K562 (cell line): ENCODE measurements at regions not wholly inside any gene's neighbourhood (a gene's known extent, or its start where the extent isn't known, plus 50 kb on each side); places are given as distances from the start of the nearest gene placed in this dataset.

ENCODE experiments used
- ATAC-seq: fragments of 200-7000 bp; cut with Tn5 transposase; 3 replicates; pipeline ENCODE4 v1.9.1; 2020; ENCODE audit warnings: moderate library complexity
- BruUV-seq: library from RNA; stranded (reverse); fragments of 400-500 nt; replicated peaks from 2 replicates; lab custom pipeline; 2021; lab: Mats Ljungman, UMichigan
- CTCF ChIA-PET: fragments of 300-600 bp; formaldehyde crosslinking; extraction: SDS; loops from one replicate; lab custom pipeline; 2021; ENCODE audit warnings: low intra/inter-chr PET ratio; lab: Yijun Ruan, JAX
- POLR2A ChIA-PET: fragments of 300-600, 350-650 bp; sonication (Branson Sonifier 250); formaldehyde crosslinking; extraction: SDS; loops from one replicate; lab custom pipeline; 2021; ENCODE audit warnings: antibody characterized with exemption, inconsistent platforms; lab: Yijun Ruan, JAX
- DNase-seq, 4 experiments: peaks; one replicate each; pipeline versions ENCODE4 v3.0.0 to v3.0.0-alpha.2; 2011 to 2018; ENCODE audit warnings: low spot score in 3 of 4, mixed read lengths in 3 of 4; ENCODE audit errors: extremely low read depth in 1 of 4
- FAIRE-seq: peaks from 2 replicates; lab custom pipeline; 2011; peaks lifted over from hg19 to GRCh38; lab: Jason Lieb, UNC
- H2AFZ ChIP-seq: 2 replicates; pipeline ENCODE4 v1.6.0; 2011; ENCODE audit warnings: low read depth, low read length, control low read depth, inconsistent platforms
- H3K27ac ChIP-seq: fragments of 200-600 bp; 3 replicates; pipeline ENCODE4 v1.8.0; 2011; ENCODE audit warnings: low read depth, mild to moderate bottlenecking, control low read depth, inconsistent platforms, low read length, moderate library complexity, mixed read lengths; ENCODE audit errors: extremely low read depth
- H3K27me3 ChIP-seq, 2 experiments: fragments of 300-600 bp in 1 of 2; 2 replicates in 1 of 2; 3 replicates in 1 of 2; pipeline versions ENCODE4 v1.6.0 to v1.8.0; 2011; ENCODE audit warnings: inconsistent platforms in 2 of 2, low read length in 2 of 2, mild to moderate bottlenecking in 1 of 2, mixed read lengths in 1 of 2, moderate library complexity in 1 of 2; ENCODE audit not compliant: control insufficient read depth in 2 of 2, insufficient read depth in 2 of 2
- H3K36me3 ChIP-seq: fragments of 300-600 bp; 3 replicates; pipeline ENCODE4 v1.8.0; 2011; ENCODE audit warnings: mild to moderate bottlenecking, low read length, inconsistent platforms; ENCODE audit not compliant: control insufficient read depth, insufficient read depth
- H3K4me1 ChIP-seq, 2 experiments: fragments of 200-600 bp in 1 of 2; replicated peaks in 1 of 2; 2 replicates in 1 of 2; 3 replicates in 1 of 2; pipeline versions ENCODE4 v1.5.1 to v1.8.0; 2011; ENCODE audit warnings: inconsistent platforms in 2 of 2, low read length in 2 of 2, mild to moderate bottlenecking in 1 of 2, mixed read lengths in 1 of 2, moderate library complexity in 1 of 2; ENCODE audit not compliant: control insufficient read depth in 2 of 2, insufficient read depth in 2 of 2
- H3K4me2 ChIP-seq: 2 replicates; pipeline ENCODE4 v1.6.1; 2011; ENCODE audit warnings: low read length, control low read depth, inconsistent platforms, mixed read lengths; ENCODE audit not compliant: insufficient read depth
- H3K4me3 ChIP-seq: fragments of 200-600 bp; sonication (generic), shearing (Covaris generic); 2 replicates; pipeline ENCODE4 v1.5.1; 2016; ENCODE audit warnings: control low read depth, inconsistent platforms
- H3K79me2 ChIP-seq: fragments of 200-600 bp; 3 replicates; pipeline ENCODE4 v1.8.0; 2011; ENCODE audit warnings: low read length, inconsistent platforms; ENCODE audit not compliant: control insufficient read depth, insufficient read depth
- H3K9ac ChIP-seq, 2 experiments: 2 replicates each; pipeline versions ENCODE4 v1.6.0 to v1.6.1; 2011; ENCODE audit warnings: low read depth in 2 of 2, low read length in 2 of 2, control low read depth in 1 of 2, inconsistent platforms in 1 of 2, mild to moderate bottlenecking in 1 of 2, mixed read lengths in 1 of 2; ENCODE audit not compliant: insufficient read depth in 1 of 2
- H3K9me1 ChIP-seq: one replicate; pipeline ENCODE4 v1.6.0; 2011; ENCODE audit warnings: inconsistent platforms, mild to moderate bottlenecking, low read length, moderate library complexity; ENCODE audit not compliant: control insufficient read depth, insufficient read depth
- H3K9me3 ChIP-seq: replicated peaks from 2 replicates; pipeline ENCODE4 v1.5.1; 2011; ENCODE audit warnings: low read depth, low read length, inconsistent platforms; ENCODE audit not compliant: control insufficient read depth, insufficient read depth
- H4K20me1 ChIP-seq: replicated peaks from 2 replicates; pipeline ENCODE4 v1.6.1; 2011; ENCODE audit warnings: low read length, inconsistent platforms, mixed read lengths; ENCODE audit not compliant: control insufficient read depth, insufficient read depth
- CBFA2T3 ChIP-seq: fragments of 450-650 bp; IDR thresholded peaks from 2 replicates; pipeline ENCODE4 v1.6.1; 2017
- CEBPB ChIP-seq: fragments of 450-650 bp; IDR thresholded peaks from 2 replicates; pipeline ENCODE4 v1.6.1; 2016; ENCODE audit warnings: missing genetic modification characterization, missing compliant biosample characterization
- CHCHD3 ChIP-seq: fragments of 250-450 bp; sonication (Bioruptor Pico); IDR thresholded peaks from 2 replicates; pipeline ENCODE4 v2.1.2; 2022; ENCODE audit warnings: mild to moderate bottlenecking
- CREM ChIP-seq: IDR thresholded peaks from 2 replicates; pipeline ENCODE4 v1.6.1; 2014; ENCODE audit warnings: antibody characterized with exemption, low read depth
- DIDO1 ChIP-seq: fragments of 450-650 bp; IDR thresholded peaks from 2 replicates; pipeline ENCODE4 v1.6.1; 2016; ENCODE audit warnings: low read depth, missing biosample characterization, missing genetic modification characterization
- ELF2 ChIP-seq: fragments of 250-450 bp; sonication (Bioruptor Pico); IDR thresholded peaks from 2 replicates; pipeline ENCODE4 v1.5.0; 2021; ENCODE audit warnings: mild to moderate bottlenecking
- GTF2A2 ChIP-seq: IDR thresholded peaks from 2 replicates; pipeline ENCODE4 v1.6.1; 2016; ENCODE audit warnings: mild to moderate bottlenecking, missing genetic modification characterization, missing compliant biosample characterization
- HCFC1 ChIP-seq: IDR thresholded peaks from 2 replicates; pipeline ENCODE4 v1.6.1; 2012; ENCODE audit warnings: low read depth, low read length, improper control_type of control experiment
- HMGN3 ChIP-seq: IDR thresholded peaks from 2 replicates; pipeline ENCODE4 v1.6.1; 2011; ENCODE audit warnings: borderline replicate concordance, low read depth, mild to moderate bottlenecking, mixed read lengths, low read length; ENCODE audit not compliant: insufficient read length; ENCODE audit errors: extremely low read depth
- MED1 ChIP-seq: sonication (generic); formaldehyde crosslinking; IDR thresholded peaks from 2 replicates; pipeline ENCODE4 v1.8.1; 2023; ENCODE audit warnings: missing genetic modification reagents, borderline replicate concordance
- NCOA4 ChIP-seq: fragments of 450-650 bp; IDR thresholded peaks from 2 replicates; pipeline ENCODE4 v1.6.1; 2018; ENCODE audit warnings: mild to moderate bottlenecking; ENCODE audit not compliant: partially characterized antibody
- PTRF ChIP-seq: fragments of 450-650 bp; IDR thresholded peaks from 2 replicates; pipeline ENCODE4 v1.6.1; 2016; ENCODE audit warnings: mild to moderate bottlenecking, missing genetic modification characterization, missing compliant biosample characterization
- RBBP5 ChIP-seq: fragments of 200-600 bp; sonication (generic); IDR thresholded peaks from 2 replicates; pipeline ENCODE4 v1.6.1; 2012; ENCODE audit warnings: borderline replicate concordance, mild to moderate bottlenecking, low read length, control low read depth, inconsistent platforms; ENCODE audit not compliant: insufficient read depth, poor library complexity, severe bottlenecking
- SNAPC5 ChIP-seq: fragments of 250-450 bp; sonication (Bioruptor Pico); IDR thresholded peaks from 2 replicates; pipeline ENCODE4 v1.8.0; 2021; ENCODE audit warnings: moderate library complexity, mild to moderate bottlenecking, inconsistent platforms
- SRSF3 ChIP-seq: fragments of 200-400 bp; formaldehyde crosslinking; IDR thresholded peaks from 2 replicates; pipeline ENCODE4 v1.6.1; 2016; ENCODE audit warnings: mild to moderate bottlenecking, low read length, moderate library complexity; ENCODE audit not compliant: insufficient read depth
- SRSF7 ChIP-seq: fragments of 200-400 bp; formaldehyde crosslinking; optimal IDR thresholded peaks from 2 replicates; pipeline ENCODE3; 2017; ENCODE audit warnings: mild to moderate bottlenecking, low read depth, low read length
- ZNF57 ChIP-seq: fragments of 450-650 bp; formaldehyde crosslinking; IDR thresholded peaks from 2 replicates; pipeline ENCODE4 v1.4.0; 2020; ENCODE audit warnings: mild to moderate bottlenecking, moderate library complexity
- WGBS: fragments of 100-300 bp; shearing (Covaris generic); methylation state at CpG from one replicate; pipeline ENCODE4 v1.1.6; 2016; ENCODE audit warnings: low coverage, mixed read lengths; ENCODE audit not compliant: insufficient coverage; ENCODE audit errors: missing lambda C conversion rate; 5-methylcytosine and 5-hydroxymethylcytosine counted together
- in situ Hi-C: fragments of 300-500 bp; cut with MboI; formaldehyde crosslinking; loops from 4 replicates; pipeline ENCODE4 v1.15.0; 2018; ENCODE audit warnings: inconsistent platforms, mixed read lengths
- intact Hi-C: fragments of 100-400 bp; cut with micrococcal nuclease; formaldehyde crosslinking; loops from 2 replicates; pipeline ENCODE4 v1.14.2; 2022

DNA sequence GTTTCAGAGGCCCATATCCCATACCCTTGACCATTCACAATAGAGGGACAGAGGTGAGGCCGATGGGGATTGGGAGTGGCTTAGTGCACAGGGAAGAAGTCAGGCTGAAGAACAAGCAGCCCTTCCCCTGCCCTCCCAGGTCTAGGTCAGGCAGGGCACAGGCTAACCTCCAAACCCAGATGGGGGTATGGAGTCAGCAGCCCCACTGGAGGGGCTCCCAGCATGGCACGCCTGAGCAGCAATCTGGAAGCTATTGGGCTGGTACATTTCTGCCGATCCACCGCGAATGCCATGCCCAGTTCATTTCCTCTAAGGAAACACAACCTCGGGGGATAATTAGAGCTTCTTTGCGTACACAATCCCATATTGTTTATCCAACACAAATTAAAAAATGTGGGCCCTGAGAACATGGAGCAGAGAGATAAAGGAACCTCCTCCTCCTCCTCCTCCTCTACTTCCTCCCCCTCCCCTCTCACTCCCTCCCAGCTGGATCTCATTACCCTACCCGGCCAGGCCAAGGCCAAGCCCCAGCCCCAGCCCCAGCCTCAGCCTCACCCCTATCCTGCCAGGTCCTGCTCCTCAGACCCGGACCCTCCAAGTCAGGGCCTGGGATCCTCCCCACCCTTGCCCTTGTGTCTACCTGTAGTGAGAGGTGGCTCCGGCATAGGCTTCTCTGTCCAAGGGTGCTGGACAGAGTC, 83.0 kb downstream of the PJA1 start:
- BruUV-seq, result no TSS peak
- no peaks in the 10 kb centered on the region for H4K20me1 ChIP-seq
- no peaks in the 10 kb centered on the region for H3K36me3 ChIP-seq
- no peak overlapping the region for H3K9ac ChIP-seq
- H3K4me1 ChIP-seq, result peaks cover 0 to 13% of the 10 kb centered on the region in 2 experiments; a peak in 3 of 5 replicates
- no peaks in the 10 kb centered on the region; a peak in 1 of 5 replicates for H3K27me3 ChIP-seq
- 30% methylated on average over 5 of the region's 10 CpGs for WGBS
- intact Hi-C loops, result no loop called here
- no peaks in the 10 kb centered on the region for H3K79me2 ChIP-seq
- ATAC-seq (peak; percentile 55; the same call in 2 of the 3 replicates), FAIRE-seq (no peak), DNase-seq (peak in 2 of 4 experiments; percentile 7 to 26)
- no peak overlapping the region for H2AFZ ChIP-seq
- in situ Hi-C loops, result loop anchor here (10.0 kb wide), 1 partner anchor 133 kb away; no protein-coding TSS in a partner anchor
- no peak overlapping the region for H3K4me3 ChIP-seq
- H3K27ac ChIP-seq, result no peak overlapping the region
- no peak overlapping the region for H3K4me2 ChIP-seq
- H3K9me1 ChIP-seq, result no peaks in the 10 kb centered on the region
- no peaks in the 10 kb centered on the region for H3K9me3 ChIP-seq
- CTCF ChIA-PET, result no interaction called here
- TF ChIP-seq PTRF (tag) (no peak), SNAPC5 (CRISPR knock-in tag) (no peak), CBFA2T3 (peak; percentile 10; the same call in 1 of the 2 replicates)
- POLR2A ChIA-PET, result no interaction called here

GRCh38 chrX:69080855-69081465, 84.3 kb downstream of the PJA1 start:
- Histone ChIP-seq H3K4me1 (peaks cover 0 to 13% of the 10 kb centered on the region in 2 experiments; a peak in 3 of 5 replicates), H4K20me1 (no peaks in the 10 kb centered on the region), H3K27me3 (no peaks in the 10 kb centered on the region; a peak in 1 of 5 replicates), H3K4me3 (no peak overlapping the region), H3K79me2 (no peaks in the 10 kb centered on the region), H3K4me2 (no peak overlapping the region), H2AFZ (no peak overlapping the region), H3K9me1 (no peaks in the 10 kb centered on the region), H3K9ac (no peak overlapping the region), H3K27ac (no peak overlapping the region), H3K36me3 (no peaks in the 10 kb centered on the region), H3K9me3 (no peaks in the 10 kb centered on the region)
- intact Hi-C loops (no loop called here), in situ Hi-C loops (loop anchor here (10.0 kb wide), 1 partner anchor 134 kb away; no protein-coding TSS in a partner anchor)
- ChIA-PET POLR2A (interaction anchor here (0.5 kb wide), 1 partner anchor 84 kb away, joined by 4 read pairs; the partner anchor contains the start of gene PJA1), CTCF (no interaction called here)
- no peak for ATAC-seq
- FAIRE-seq, result no peak
- WGBS, result 22% methylated on average over 5 of the region's 15 CpGs
- DNase-seq, result no peak
- BruUV-seq, result no TSS peak
- no peak for TF ChIP-seq CREM
- no peak for TF ChIP-seq ZNF57
- TF ChIP-seq HCFC1, result no peak
- no peak for TF ChIP-seq SRSF3
- TF ChIP-seq NCOA4, result no peak
- TF ChIP-seq HMGN3, result no peak
- no peak for TF ChIP-seq SRSF7
- no peak for TF ChIP-seq CHCHD3 (CRISPR knock-in tag)
- TF ChIP-seq CEBPB (tag), result no peak
- no peak for TF ChIP-seq ELF2
- TF ChIP-seq RBBP5, result no peak
- no peak for TF ChIP-seq GTF2A2 (tag)
- no peak for TF ChIP-seq DIDO1
- no peak for TF ChIP-seq MED1 (CRISPR knock-in tag)
